ENCODE measurements at regions not wholly inside any gene's neighbourhood (a gene's known extent, or its start where the extent isn't known, plus 50 kb on each side); places are given as distances from the start of the nearest gene placed in this dataset.

GRCh38 chr9:23630488-23630887 is 195.6 kb downstream of the ELAVL2 start:
- Mint-ChIP-seq H3K27ac (ENCODE audit: unreplicated experiment) (no peak overlapping the region), H3K9me3 (peaks cover 3% of the 10 kb centered on the region), H3K4me3 (no peak overlapping the region), H3K4me1 (peaks cover 10% of the 10 kb centered on the region), H3K27me3 (ENCODE audit: low read depth) (no peaks in the 10 kb centered on the region), H3K36me3 (ENCODE audit: low read depth) (peaks cover 29% of the 10 kb centered on the region)
- no peak for DNase-seq (ENCODE audit: low read depth, low spot score)
- TF ChIP-seq, protein P1, sequence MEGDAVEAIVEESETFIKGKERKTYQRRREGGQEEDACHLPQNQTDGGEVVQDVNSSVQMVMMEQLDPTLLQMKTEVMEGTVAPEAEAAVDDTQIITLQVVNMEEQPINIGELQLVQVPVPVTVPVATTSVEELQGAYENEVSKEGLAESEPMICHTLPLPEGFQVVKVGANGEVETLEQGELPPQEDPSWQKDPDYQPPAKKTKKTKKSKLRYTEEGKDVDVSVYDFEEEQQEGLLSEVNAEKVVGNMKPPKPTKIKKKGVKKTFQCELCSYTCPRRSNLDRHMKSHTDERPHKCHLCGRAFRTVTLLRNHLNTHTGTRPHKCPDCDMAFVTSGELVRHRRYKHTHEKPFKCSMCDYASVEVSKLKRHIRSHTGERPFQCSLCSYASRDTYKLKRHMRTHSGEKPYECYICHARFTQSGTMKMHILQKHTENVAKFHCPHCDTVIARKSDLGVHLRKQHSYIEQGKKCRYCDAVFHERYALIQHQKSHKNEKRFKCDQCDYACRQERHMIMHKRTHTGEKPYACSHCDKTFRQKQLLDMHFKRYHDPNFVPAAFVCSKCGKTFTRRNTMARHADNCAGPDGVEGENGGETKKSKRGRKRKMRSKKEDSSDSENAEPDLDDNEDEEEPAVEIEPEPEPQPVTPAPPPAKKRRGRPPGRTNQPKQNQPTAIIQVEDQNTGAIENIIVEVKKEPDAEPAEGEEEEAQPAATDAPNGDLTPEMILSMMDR (conservative IDR thresholded peaks at IDR 0.05): no peak

DNA sequence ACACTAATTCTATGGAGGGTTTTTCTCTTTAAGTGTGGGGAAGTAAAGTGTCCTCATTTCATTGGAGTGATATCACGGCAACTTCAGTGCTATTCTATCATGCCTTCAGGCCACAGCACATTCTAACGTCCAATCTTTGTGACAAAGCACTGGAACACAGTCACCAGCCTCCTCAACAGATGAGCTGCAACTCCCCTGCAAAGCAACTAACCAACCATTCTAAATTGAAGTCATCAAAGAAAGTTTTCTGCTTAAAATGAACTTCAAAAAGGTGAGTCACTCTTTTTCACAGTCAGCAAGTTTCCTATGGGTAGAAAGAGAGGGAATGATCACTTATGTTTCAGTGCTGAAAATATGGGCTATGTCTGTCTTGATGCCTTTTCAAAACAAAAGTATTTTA is 190.8 kb downstream of the ELAVL2 start:
- H3K36me3 Mint-ChIP-seq (ENCODE audit: low read depth): peaks cover 18% of the 10 kb centered on the region
- H3K4me1 Mint-ChIP-seq: peaks cover 4% of the 10 kb centered on the region
- H3K4me3 Mint-ChIP-seq: no peak overlapping the region
- no peak for DNase-seq (ENCODE audit: low read depth, low spot score)
- no peaks in the 10 kb centered on the region for H3K27me3 Mint-ChIP-seq (ENCODE audit: low read depth)
- no peak overlapping the region for H3K27ac Mint-ChIP-seq (ENCODE audit: unreplicated experiment)
- H3K9me3 Mint-ChIP-seq: peaks cover 3% of the 10 kb centered on the region
- TF ChIP-seq, protein P1 (conservative IDR thresholded peaks at IDR 0.05): no peak

- Mint-ChIP-seq H3K4me1 (peaks cover 4% of the 10 kb centered on the region), H3K27ac (ENCODE audit: unreplicated experiment) (no peak overlapping the region), H3K27me3 (ENCODE audit: low read depth) (no peaks in the 10 kb centered on the region), H3K9me3 (peaks cover 3% of the 10 kb centered on the region), H3K4me3 (no peak overlapping the region), H3K36me3 (ENCODE audit: low read depth) (peaks cover 18% of the 10 kb centered on the region)
- DNase-seq (ENCODE audit: low read depth, low spot score): no peak
- TF ChIP-seq, protein P1 (conservative IDR thresholded peaks at IDR 0.05): no peak
These were observed 189.8 kb downstream of the ELAVL2 start for GRCh38 chr9:23636199-23636598.

GRCh38 chr9:23638011-23638410 is 188.0 kb downstream of the ELAVL2 start:
- peaks cover 4% of the 10 kb centered on the region for H3K4me1 Mint-ChIP-seq
- H3K27me3 Mint-ChIP-seq (ENCODE audit: low read depth): no peaks in the 10 kb centered on the region
- H3K4me3 Mint-ChIP-seq: no peak overlapping the region
- DNase-seq (ENCODE audit: low read depth, low spot score): no peak
- H3K27ac Mint-ChIP-seq (ENCODE audit: unreplicated experiment): no peak overlapping the region
- peaks cover 3% of the 10 kb centered on the region for H3K9me3 Mint-ChIP-seq
- peaks cover 14% of the 10 kb centered on the region for H3K36me3 Mint-ChIP-seq (ENCODE audit: low read depth)
- TF ChIP-seq, protein P1 (conservative IDR thresholded peaks at IDR 0.05): no peak

GRCh38 chr9:23638837-23639426 is 187.1 kb downstream of the ELAVL2 start:
- DNase-seq (ENCODE audit: low read depth, low spot score): no peak
- Mint-ChIP-seq H3K4me1 (peaks cover 4% of the 10 kb centered on the region), H3K27ac (ENCODE audit: unreplicated experiment) (no peak overlapping the region), H3K27me3 (ENCODE audit: low read depth) (no peaks in the 10 kb centered on the region), H3K4me3 (no peak overlapping the region), H3K9me3 (peaks cover 3% of the 10 kb centered on the region), H3K36me3 (ENCODE audit: low read depth) (peaks cover 14% of the 10 kb centered on the region)
- TF ChIP-seq, protein P1 (conservative IDR thresholded peaks at IDR 0.05): no peak
